Colonic mucosa (tissue), 4 donors: ENCODE measurements at regions not wholly inside any gene's neighbourhood (a gene's known extent, or its start where the extent isn't known, plus 50 kb on each side); places are given as distances from the start of the nearest gene placed in this dataset.
"Not testable (repeated sequence)": the region's sequence is repeated elsewhere in the genome, so short reads cannot be mapped to it uniquely, and the experiment has no call there.

ENCODE experiments used
- DNase-seq: peaks from one replicate; pipeline ENCODE4 v3.0.0-alpha.2; 2020
- H3K27ac ChIP-seq: fragments of 200-600 bp; one replicate; pipeline ENCODE4 v1.8.0; 2021
- H3K27me3 ChIP-seq: fragments of 200-600 bp; one replicate; pipeline ENCODE4 v1.8.0; 2021
- H3K36me3 ChIP-seq: fragments of 200-600 bp; one replicate; pipeline ENCODE4 v1.8.0; 2021
- H3K4me1 ChIP-seq: fragments of 200-600 bp; one replicate; pipeline ENCODE4 v1.8.0; 2021; ENCODE audit warnings: mild to moderate bottlenecking
- H3K4me3 ChIP-seq: fragments of 200-600 bp; one replicate; pipeline ENCODE4 v1.8.0; 2021
- H3K9ac ChIP-seq, 2 donors: one replicate each; pipeline ENCODE4 v1.7.0; 2013; ENCODE audit warnings: control low read depth in 2 of 2, low read depth in 2 of 2, low read length in 2 of 2
- H3K9me3 ChIP-seq: fragments of 200-600 bp; one replicate; pipeline ENCODE4 v1.8.0; 2021
- intact Hi-C: fragments of 100-400 bp; cut with DNase I; formaldehyde crosslinking; loops from one replicate; pipeline ENCODE4 v1.14.1; 2022
- TF ChIP-seq, protein P1 (sequence below): fragments of 200-600 bp; IDR thresholded peaks from one replicate; pipeline ENCODE4 v1.8.0; 2022; ENCODE audit warnings: antibody characterized with exemption, mild to moderate bottlenecking
- donor health status: healthy.
- donor health status: DM: no; HTN: no; CAD: no.
- donor health status: DM: no; HTN: no; CAD: no.

- H3K9ac ChIP-seq = no peak overlapping the region
- intact Hi-C loops = no loop called here
Measured at GRCh38 chr3:27557411-27557810, 73.2 kb upstream of the SLC4A7 start.

GRCh38 chr3:27556887-27557286 lies 72.7 kb upstream of the SLC4A7 start:
- no peak for DNase-seq
- Histone ChIP-seq H3K27ac (no peak overlapping the region), H3K9me3 (no peaks in the 10 kb centered on the region), H3K27me3 (no peaks in the 10 kb centered on the region), H3K36me3 (no peaks in the 10 kb centered on the region), H3K9ac (no peak overlapping the region), H3K4me3 (no peak overlapping the region), H3K4me1 (no peaks in the 10 kb centered on the region)
- TF ChIP-seq, protein P1, sequence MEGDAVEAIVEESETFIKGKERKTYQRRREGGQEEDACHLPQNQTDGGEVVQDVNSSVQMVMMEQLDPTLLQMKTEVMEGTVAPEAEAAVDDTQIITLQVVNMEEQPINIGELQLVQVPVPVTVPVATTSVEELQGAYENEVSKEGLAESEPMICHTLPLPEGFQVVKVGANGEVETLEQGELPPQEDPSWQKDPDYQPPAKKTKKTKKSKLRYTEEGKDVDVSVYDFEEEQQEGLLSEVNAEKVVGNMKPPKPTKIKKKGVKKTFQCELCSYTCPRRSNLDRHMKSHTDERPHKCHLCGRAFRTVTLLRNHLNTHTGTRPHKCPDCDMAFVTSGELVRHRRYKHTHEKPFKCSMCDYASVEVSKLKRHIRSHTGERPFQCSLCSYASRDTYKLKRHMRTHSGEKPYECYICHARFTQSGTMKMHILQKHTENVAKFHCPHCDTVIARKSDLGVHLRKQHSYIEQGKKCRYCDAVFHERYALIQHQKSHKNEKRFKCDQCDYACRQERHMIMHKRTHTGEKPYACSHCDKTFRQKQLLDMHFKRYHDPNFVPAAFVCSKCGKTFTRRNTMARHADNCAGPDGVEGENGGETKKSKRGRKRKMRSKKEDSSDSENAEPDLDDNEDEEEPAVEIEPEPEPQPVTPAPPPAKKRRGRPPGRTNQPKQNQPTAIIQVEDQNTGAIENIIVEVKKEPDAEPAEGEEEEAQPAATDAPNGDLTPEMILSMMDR = no peak
- intact Hi-C loops = no loop called here

More at GRCh38 chr3:27557411-27557810, 73.2 kb upstream of the SLC4A7 start:
- H3K27me3 ChIP-seq = no peaks in the 10 kb centered on the region
- H3K9me3 ChIP-seq = no peaks in the 10 kb centered on the region
- no peak overlapping the region for H3K27ac ChIP-seq
- DNase-seq = no peak
- H3K4me3 ChIP-seq = no peak overlapping the region
- no peaks in the 10 kb centered on the region for H3K36me3 ChIP-seq
- no peaks in the 10 kb centered on the region for H3K4me1 ChIP-seq
- TF ChIP-seq, protein P1 = no peak

DNA sequence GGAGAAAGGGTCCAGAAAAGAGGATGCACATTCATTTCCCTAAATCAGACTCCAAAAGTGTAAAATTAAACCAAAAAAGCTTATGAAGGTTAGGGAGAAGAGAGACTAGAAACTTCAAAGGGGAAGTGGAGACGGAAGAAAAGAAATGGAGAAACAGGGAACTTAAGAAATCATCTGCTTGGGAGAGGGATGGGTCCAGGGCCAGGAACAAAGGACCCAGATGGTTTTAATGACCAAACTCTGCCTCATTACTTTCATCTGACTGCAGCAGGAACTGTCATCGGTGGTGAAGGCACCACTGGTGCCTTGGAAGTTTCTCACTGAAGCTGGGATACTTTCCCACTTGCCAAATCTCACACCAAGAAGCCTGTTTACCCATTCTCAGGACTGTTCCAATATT lies 70.5 kb upstream of the SLC4A7 start:
- intact Hi-C loops = no loop called here
- Histone ChIP-seq H3K9ac (no peak overlapping the region), H3K27me3 (no peaks in the 10 kb centered on the region), H3K36me3 (no peaks in the 10 kb centered on the region), H3K4me1 (no peaks in the 10 kb centered on the region), H3K27ac (no peak overlapping the region), H3K4me3 (no peak overlapping the region), H3K9me3 (no peaks in the 10 kb centered on the region)
- no peak for DNase-seq
- TF ChIP-seq, protein P1 = no peak

- no peaks in the 10 kb centered on the region for H3K36me3 ChIP-seq
- H3K9ac ChIP-seq = no peak overlapping the region
- H3K27me3 ChIP-seq = no peaks in the 10 kb centered on the region
- TF ChIP-seq, protein P1 = no peak
- H3K4me1 ChIP-seq = no peaks in the 10 kb centered on the region
- no peaks in the 10 kb centered on the region for H3K9me3 ChIP-seq
- intact Hi-C loops = no loop called here
- H3K4me3 ChIP-seq = no peak overlapping the region
- no peak overlapping the region for H3K27ac ChIP-seq
- DNase-seq = no peak
Measured at GRCh38 chr3:27553886-27554540, 69.8 kb upstream of the SLC4A7 start.

GRCh38 chr3:27552708-27553107 lies 68.5 kb upstream of the SLC4A7 start:
- intact Hi-C loops, H3K4me3 ChIP-seq, H3K4me1 ChIP-seq, H3K9ac ChIP-seq, H3K36me3 ChIP-seq, H3K27me3 ChIP-seq, H3K9me3 ChIP-seq, H3K27ac ChIP-seq, DNase-seq: not testable (repeated sequence)

- H3K27me3 ChIP-seq, H3K27ac ChIP-seq, H3K9me3 ChIP-seq, H3K36me3 ChIP-seq, H3K4me1 ChIP-seq, DNase-seq, H3K9ac ChIP-seq, H3K4me3 ChIP-seq, intact Hi-C loops: not testable (repeated sequence)
Measured at GRCh38 chr3:27551413-27551812, 67.2 kb upstream of the SLC4A7 start.
